NCI-H2227 (cell line): ENCODE measurements at regions not wholly inside any gene's neighbourhood (a gene's known extent, or its start where the extent isn't known, plus 50 kb on each side); places are given as distances from the start of the nearest gene placed in this dataset.
"Not testable (repeated sequence)": the region's sequence is repeated elsewhere in the genome, so short reads cannot be mapped to it uniquely, and the experiment has no call there.

Experiments
- DNase-seq: peaks from one replicate; lab custom pipeline; 2025; ENCODE audit not compliant: unreplicated experiment; lab: John Stamatoyannopoulos, UW

DNA sequence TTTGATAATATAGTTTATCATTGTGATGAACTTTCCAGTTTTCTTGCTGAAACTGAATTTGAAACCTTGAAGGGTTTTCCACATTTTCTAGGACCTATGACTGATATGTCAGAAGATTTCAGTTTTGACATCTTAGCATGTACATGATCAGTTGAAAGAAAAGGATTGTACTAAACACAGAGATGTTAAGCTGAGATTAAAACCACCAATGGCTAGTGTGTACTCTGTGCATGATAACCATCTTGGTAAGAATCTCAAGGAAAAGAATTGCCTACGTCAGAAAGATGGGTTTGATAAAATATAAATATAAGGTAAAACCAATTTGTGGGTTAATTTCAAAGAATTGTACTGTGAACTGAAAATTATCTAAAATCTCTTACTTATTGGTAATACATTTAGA is 776.4 kb downstream of the GATA3 start:
- no peak for DNase-seq

DNA sequence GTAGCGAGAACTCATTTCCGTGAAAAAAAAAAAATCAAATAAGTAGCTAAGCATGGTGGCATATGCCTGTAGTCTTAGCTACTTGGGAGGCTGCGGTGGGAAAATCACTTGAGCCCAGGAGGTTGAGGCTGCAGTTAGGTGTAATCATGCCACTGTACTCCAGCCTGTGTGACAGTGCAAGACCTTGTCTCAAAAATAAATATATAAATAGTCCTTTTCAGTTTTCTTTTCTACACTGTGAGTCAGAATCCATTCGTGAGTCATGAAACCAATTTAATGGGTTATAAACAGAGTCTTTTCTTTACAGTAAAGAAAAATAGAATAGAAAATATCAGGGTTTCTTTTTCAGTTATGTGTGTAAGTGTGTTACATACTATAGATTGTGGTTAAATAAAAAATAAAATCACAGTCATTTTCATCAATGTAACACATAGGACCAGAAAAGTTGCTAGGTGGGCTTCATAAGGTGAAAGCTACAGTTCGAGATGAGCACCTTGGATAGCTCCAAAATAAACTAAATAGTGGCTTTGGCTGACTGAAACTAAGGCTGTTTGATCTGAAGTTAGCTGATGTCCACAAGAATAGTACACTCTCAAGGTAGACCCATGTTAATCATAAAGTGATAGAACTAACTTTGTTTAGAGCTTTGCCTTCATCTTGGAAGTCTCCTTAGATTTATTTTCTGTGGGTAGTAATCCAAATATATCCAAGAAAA is 781.1 kb downstream of the GATA3 start:
- no peak for DNase-seq

GRCh38 chr10:8840356-8840755 is 785.9 kb downstream of the GATA3 start:
- DNase-seq, result no peak

DNA sequence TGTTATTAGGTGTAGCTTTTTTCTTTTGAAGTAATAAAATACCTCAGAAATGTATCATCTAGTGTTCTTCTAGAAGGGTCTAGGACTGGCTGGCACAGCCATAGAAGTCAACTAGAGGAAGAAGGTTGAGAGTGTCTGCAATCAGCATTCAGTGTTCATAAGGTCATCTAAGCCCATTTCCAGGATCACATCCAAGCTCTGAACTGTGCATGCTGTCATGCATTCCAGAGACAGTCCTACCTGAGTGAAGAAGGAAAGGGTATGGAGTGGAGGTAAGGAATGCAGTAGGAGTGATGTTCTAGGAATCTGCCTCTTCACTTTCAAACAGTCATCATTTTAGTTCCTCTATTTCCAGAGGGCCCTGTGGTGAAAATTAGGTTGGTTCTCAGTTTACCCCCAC is 789.7 kb downstream of the GATA3 start:
- DNase-seq, result no peak

GRCh38 chr10:8852546-8852945 is 798.1 kb downstream of the GATA3 start:
- DNase-seq, result no peak

DNA sequence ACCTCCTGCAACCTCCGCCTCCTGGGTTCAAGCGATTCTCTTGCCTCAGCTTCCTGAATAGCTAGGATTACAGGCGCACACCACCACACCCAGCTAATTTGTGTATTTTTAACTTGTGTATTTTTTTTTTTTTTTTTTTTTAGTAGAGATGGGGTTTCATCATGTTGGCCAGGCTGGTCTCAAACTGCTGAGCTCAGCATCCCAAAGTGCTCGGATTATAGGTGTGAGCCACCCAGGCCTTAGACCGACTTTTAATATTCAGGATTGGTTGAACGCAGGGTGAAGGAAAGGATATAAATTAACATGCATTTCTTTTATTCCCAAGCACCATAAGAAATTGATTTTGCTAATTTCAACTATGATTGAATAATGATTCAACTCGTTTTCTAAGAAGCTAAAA is 798.6 kb downstream of the GATA3 start:
- no peak for DNase-seq

DNA sequence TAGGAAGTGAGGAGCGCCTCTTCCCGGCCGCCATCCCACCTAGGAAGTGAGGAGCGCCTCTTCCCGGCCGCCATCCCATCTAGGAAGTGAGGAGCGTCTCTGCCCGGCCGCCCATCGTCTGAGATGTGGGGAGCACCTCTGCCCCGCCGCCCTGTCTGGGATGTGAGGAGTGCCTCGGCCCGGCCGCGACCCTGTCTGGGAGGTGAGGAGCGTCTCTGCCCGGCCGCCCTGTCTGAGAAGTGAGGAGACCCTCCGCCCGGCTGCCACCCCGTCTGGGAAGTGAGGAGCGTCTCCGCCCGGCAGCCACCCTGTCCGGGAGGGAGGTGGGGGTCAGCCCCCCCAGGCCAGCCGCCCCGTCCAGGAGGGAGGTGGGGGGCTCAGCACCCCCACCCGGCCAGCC is 814.4 kb downstream of the GATA3 start:
- DNase-seq, result not testable (repeated sequence)

GRCh38 chr10:8873310-8873709 is 818.8 kb downstream of the GATA3 start:
- no peak for DNase-seq

GRCh38 chr10:8874268-8874667 is 819.8 kb downstream of the GATA3 start:
- no peak for DNase-seq

DNA sequence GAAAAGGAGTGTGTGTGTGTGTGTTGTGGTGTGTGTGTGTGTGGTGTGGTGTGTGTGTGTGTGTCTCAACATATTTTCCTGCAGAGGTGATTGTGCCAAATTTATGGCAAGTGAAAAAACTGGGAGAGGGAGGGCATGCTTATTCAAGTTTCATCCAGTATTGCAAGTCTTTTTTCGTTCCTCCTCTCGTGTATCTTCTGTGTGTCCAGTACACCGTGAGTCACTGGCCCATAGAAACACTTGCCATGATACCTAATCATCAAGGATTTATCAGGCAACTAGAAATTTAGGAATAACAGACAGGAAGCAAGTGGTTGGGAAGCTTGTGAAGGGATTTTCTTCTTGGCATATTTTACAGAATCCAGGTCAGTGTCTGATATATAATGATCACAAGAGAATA is 820.5 kb downstream of the GATA3 start:
- no peak for DNase-seq

DNA sequence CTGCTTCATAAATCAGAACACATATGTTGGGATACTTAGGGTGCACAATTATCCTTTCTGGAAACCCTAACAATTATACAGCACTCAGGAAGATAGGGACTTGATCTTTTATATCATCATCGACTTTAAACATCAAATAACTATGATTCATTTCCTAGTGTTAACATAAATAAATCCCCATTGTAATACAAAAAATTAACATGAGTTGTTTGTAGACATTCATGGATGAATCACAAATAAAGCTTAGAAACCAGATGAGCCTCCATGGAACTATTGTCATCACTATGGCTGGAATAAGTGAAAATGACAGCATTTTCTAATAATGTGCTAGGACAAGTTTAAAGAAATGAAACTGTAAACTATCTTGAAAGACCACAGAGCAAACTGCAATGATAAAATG is 821.7 kb downstream of the GATA3 start:
- DNase-seq, result no peak

DNA sequence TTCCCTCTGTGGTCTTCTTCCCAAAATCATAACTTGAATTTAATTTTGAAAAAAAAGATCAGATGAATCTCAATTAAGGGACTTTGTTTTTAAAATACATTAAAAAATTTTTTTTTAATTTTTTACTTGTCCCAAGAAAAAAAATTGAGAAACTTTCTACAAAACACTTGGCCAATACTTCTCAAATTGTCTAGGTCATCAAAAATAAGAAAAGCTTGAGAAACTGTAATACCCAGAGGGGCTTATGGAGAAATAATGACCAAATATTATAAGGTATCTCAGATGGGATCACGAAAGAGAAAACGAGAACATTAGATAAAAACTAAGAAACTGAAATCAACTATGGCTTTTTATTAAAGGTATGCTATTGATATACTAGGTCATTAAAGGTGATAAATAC is 835.0 kb downstream of the GATA3 start:
- DNase-seq, result no peak

GRCh38 chr10:8893102-8893501 is 838.6 kb downstream of the GATA3 start:
- DNase-seq, result no peak

DNA sequence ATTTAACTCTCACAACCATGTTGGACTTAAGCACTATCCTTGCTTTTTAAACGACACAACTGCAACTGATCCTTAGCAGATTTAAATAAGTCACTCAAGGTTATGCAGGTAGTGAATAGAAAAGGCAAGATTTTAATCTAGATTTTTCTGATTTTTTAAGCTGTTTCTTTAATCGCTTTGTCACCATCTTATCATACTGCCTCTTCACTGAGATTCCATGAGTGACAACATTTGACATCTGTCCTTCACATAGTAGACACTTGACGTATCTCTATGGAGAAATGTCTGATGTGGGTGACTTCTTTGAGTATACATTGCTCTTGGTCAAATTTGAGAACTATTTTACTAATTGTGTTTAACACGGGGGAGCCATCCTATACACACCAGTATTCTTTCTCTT is 839.7 kb downstream of the GATA3 start:
- no peak for DNase-seq

DNA sequence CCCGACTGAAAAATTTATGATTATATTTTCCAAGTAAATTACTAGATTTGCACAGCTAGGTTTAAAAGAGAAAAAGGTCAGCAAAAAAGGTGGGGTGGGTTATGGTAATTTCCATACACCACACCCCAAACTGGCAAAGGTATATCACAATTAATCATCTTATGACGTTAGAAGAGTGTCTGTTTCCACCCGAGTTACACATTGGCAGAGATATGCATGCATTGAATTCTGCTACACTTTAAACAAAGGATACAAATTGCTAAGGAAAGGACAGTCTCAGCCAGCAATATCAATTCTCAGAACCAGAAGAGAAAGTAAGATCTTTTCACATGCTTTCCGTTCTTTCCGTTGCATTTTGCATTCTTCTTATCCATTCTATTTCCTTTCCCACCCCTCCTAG is 843.3 kb downstream of the GATA3 start:
- no peak for DNase-seq

DNA sequence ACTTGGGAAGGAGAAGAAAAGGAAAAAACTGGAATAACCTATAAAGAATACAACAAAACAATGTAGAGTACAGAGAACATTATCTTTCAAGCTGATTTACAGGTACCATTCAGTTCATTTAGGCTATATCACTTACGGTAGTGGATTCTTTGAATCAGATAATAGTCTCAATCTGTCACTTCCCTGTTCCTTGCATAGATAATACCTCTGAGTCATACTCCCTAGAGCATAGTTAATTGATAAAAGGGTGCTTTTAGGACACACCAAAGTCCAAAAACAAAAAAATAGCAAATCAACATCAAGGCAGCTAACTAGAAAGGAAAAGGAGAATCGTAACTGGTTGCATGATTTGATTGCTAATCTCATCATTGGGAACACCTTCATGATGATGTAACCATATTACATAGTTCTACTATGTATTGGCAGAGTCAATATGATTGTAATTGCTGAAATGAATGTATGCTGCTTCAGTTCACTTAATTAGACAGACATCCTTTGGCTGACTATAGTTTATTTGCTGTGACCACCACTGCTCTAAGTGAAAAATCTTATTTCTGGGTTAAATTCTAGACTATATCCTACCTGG is 844.4 kb downstream of the GATA3 start:
- no peak for DNase-seq

- no peak for DNase-seq
Measured at GRCh38 chr10:8902926-8903325, 848.4 kb downstream of the GATA3 start.

- no peak for DNase-seq
Measured at GRCh38 chr10:8908013-8908412, 853.5 kb downstream of the GATA3 start.

- DNase-seq, result no peak
Measured at GRCh38 chr10:8910314-8910713, 855.8 kb downstream of the GATA3 start.

GRCh38 chr10:8911032-8911431 is 856.5 kb downstream of the GATA3 start:
- no peak for DNase-seq

DNA sequence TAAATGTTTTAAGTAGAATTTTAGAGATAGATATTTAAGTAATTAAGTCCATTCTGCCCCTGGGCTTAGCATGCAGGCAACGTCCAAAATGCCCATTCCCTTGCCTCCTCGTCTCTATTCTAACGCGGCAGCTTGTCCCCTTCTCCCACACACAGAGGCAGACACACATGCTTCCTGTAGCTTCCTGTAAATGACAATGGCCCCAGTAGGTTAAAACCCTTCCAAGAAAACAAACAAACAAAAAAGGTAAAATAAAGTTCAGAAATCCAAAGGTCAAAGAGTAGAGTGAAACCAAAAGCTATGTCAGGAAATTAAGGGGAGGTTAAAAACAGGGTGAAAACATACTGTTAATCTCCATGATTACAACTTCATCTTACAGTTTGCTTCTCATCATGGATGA is 857.6 kb downstream of the GATA3 start:
- DNase-seq, result no peak

GRCh38 chr10:8913720-8914119 is 859.2 kb downstream of the GATA3 start:
- no peak for DNase-seq

- no peak for DNase-seq
Measured at GRCh38 chr10:8919280-8919679, 864.8 kb downstream of the GATA3 start.
